ENCODE measurements at regions not wholly inside any gene's neighbourhood (a gene's known extent, or its start where the extent isn't known, plus 50 kb on each side); places are given as distances from the start of the nearest gene placed in this dataset.
"Not testable (repeated sequence)": the region's sequence is repeated elsewhere in the genome, so short reads cannot be mapped to it uniquely, and the experiment has no call there.

- DNase-seq (ENCODE audit: low spot score) = no peak
Observed at GRCh38 chr11:34830648-34831047, 85.5 kb downstream of the APIP start.

DNA sequence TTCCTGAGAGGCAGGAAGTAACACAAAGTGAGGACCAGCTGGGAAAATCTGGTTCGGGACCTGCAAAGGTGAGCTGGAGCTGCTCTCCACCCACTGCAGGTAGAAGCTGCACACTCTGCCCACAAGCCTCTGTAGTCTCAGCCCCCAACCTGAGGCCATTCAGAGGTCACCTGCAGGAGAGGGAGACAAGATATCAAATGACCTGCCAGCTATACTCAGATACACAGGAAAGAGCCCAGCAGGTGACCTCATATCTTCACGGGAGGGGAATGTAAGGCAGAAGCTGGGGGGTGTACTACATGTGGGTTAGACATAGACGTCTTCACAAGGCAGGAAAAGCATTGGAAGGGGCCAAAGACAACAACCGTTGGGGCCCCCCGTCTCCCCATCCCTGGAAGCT lies 86.1 kb downstream of the APIP start:
- no peak for DNase-seq (ENCODE audit: low spot score)

DNA sequence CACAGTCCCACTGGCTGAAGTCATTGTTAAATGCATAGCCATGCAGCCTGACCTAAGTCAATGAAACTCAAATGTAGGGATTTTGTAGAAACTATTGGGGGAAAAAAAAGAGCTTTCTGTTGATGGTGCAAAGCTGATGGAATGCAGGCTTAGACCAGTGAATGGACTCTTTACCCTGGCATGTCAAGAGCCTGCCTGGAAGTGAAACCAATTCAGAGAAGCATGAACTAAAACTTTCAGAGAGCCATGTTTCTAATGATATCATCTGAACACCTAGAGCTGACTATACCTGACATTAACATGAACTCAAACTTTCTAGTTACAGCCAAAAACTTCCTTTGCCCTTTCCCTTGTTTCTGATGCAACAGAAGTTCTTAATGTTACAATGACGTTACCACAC lies 89.0 kb downstream of the APIP start:
- DNase-seq (ENCODE audit: low spot score) = no peak

DNA sequence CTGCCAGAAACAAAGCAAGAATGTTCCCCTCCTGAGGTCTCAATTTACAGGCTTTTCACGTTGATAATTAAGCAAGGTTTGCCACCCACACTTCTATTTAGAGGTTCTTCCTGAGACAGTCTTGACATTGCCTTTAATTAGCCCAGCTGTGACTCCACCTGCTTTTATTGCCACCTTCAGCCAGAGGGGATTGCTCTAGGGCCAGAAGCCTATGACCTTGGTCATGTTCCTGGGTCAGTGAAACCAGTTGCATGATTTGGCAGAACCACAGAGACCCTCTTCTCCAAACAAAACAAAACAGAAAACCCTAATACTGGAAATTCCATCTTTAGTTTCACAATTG lies 89.8 kb downstream of the APIP start:
- no peak for DNase-seq (ENCODE audit: low spot score)

DNA sequence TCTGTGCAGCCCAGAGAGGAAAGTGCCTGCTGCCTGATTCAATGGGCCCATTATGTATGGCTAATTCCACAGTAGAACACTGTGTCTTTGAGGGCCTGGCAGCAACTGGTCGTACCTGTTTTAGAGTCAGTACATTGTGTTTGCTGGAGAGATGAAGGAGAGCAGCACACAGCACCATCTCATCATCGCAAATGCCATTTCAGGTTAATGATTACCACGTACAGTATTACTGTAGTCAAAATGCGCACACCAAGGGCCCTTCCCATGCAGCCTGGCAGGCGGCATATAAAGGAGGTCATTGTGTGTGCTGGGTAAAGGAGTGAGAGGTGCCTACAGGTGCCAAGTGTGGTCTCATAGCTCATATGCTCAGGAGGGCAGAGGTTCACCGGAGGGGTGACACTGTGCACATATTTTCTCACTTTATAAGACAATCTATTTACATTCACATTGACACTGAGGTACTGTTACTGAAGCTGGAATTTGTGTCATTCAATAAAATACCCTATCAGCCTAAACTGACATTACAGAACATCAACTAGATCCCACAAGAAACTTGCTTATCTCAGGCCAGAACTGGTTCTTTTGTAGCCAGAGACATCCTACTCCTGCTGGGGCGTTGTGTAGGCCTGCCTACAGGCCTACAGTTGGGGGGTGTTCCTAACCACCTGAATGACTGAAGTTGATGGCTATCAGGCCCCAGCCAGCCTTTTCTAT lies 90.4 kb downstream of the APIP start:
- peak; percentile 57 for DNase-seq (ENCODE audit: low spot score)

DNA sequence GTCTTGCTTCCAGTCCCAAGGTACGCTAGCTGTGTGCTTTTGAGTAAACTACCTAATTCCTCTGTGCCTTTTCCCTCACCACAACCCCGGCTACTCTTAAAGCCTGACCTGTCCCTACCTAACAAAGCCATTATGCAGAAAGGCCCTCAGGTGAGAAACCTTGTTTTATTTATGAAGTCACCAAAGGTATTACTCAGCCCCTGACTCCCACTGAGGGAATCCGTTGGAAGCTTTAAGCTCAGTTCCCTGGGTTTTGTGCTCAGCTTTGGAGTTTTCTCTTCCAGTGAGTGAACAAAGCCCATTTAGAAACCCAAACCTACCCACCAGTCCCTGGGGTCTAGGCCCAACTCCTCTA lies 90.9 kb downstream of the APIP start:
- DNase-seq (ENCODE audit: low spot score) = no peak

DNA sequence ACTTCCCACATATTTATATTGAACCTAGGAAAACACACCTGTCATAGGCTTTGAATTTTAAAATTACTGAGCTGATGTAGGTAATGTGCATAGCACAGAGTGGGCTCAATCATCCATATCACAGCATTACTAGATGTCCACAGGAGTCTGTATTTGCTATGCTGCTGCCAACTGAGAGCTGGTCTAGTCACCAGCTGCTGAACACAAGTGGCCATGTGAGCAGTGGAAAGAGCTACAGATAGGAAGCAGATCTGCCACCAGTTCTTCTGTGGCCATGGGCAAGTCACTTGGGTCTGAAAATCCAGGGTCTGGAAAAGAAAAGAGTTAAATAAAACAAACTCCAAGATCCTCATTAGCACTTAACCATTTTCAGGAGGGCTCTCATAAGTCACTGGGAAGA lies 91.8 kb downstream of the APIP start:
- DNase-seq (ENCODE audit: low spot score) = no peak

DNA sequence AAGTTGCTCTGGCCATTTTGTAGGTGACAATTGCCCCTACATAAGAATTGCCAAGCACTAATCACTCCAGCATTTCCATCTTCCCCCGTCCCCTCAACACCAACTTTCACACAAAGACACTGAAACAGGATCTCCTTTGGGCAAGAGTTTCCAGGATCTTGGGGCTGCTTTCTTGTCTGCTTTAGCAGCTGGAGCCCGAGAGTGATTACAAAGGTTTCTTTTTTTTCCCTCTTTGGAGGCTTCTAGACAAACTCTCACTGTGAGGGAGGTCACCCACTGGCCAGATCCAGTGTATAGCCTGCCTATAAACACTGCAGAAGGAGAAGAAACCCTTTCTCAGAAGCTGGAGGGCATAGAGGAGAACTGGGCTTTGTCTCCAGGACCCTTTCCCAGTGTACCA lies 92.5 kb downstream of the APIP start:
- peak; percentile 75 for DNase-seq (ENCODE audit: low spot score)

GRCh38 chr11:34823197-34823596 lies 93.0 kb downstream of the APIP start:
- DNase-seq (ENCODE audit: low spot score) = no peak

- DNase-seq (ENCODE audit: low spot score) = no peak
Observed at GRCh38 chr11:34819740-34820482, 96.3 kb downstream of the APIP start.

DNA sequence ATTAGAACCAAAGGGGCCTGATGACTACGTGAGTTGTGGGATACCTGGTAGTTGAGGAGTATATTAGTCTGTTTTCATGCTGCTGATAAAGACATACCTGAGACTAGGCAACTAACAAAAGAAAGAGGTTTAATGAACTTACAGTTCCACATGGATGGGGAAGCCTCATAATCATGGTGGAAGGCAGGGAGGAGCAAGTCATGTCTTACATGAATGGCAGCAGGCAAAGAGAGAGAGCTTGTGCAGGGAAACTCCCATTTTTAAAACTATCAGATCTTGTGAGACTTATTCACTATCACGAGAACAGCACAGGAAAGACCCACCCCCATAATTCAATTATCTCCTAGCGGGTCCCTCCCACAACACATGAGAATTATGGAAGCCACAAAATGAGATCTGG lies 98.4 kb downstream of the APIP start:
- not testable (repeated sequence) for DNase-seq (ENCODE audit: low spot score)

GRCh38 chr11:34816698-34817213 lies 99.4 kb downstream of the APIP start:
- no peak for DNase-seq (ENCODE audit: low spot score)

DNA sequence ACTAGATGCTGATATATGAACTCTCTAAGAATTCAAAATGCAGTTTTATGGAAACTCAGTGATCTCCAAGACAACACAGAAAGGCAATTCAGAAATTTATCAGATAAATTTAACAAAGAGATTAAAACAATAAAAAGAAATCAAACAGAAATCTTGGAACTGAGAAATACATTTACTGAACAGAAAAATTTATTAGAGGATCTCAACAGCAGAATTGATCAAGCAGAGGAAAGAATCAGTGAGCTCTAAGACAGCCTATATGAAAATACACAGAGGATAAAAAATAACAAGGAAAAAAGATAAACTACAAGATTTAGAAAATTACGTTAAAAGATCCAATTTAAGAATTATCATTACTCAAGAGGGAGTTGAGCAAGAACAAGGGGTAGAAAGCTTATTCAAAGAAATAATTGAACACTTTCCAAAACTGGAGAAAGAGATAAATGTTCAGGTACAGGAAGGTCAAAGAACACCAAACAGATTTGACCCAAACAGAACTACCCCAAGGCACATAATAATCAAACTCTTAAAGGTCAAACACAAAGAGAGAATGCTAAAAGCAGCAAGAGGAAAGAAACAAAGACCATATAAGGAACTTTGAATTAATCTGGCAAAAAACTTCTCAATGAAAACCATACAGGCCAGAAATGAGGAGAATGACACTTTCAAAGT lies 103.1 kb downstream of the APIP start:
- no peak for DNase-seq (ENCODE audit: low spot score)

DNA sequence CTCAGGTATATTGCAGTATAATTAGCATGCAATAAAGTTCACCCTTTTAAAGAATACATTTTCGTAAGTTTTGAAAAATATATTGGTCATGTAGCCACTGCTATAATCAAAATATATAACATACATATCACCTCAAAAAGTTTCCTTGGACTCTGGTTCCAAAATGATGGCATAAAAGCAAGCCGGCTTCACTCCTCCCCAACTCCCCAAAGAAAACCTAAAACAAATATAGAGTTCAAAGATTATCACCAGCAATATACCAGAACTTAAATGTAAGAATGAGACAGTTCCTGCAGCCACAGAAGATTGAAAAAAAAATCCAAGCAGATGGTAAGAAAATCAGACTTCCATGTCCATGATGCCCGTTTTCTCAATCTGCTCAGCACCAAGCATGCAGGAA lies 104.3 kb downstream of the APIP start:
- DNase-seq (ENCODE audit: low spot score) = no peak

- no peak for DNase-seq (ENCODE audit: low spot score)
Observed at GRCh38 chr11:34810107-34810562, 106.0 kb downstream of the APIP start.

DNA sequence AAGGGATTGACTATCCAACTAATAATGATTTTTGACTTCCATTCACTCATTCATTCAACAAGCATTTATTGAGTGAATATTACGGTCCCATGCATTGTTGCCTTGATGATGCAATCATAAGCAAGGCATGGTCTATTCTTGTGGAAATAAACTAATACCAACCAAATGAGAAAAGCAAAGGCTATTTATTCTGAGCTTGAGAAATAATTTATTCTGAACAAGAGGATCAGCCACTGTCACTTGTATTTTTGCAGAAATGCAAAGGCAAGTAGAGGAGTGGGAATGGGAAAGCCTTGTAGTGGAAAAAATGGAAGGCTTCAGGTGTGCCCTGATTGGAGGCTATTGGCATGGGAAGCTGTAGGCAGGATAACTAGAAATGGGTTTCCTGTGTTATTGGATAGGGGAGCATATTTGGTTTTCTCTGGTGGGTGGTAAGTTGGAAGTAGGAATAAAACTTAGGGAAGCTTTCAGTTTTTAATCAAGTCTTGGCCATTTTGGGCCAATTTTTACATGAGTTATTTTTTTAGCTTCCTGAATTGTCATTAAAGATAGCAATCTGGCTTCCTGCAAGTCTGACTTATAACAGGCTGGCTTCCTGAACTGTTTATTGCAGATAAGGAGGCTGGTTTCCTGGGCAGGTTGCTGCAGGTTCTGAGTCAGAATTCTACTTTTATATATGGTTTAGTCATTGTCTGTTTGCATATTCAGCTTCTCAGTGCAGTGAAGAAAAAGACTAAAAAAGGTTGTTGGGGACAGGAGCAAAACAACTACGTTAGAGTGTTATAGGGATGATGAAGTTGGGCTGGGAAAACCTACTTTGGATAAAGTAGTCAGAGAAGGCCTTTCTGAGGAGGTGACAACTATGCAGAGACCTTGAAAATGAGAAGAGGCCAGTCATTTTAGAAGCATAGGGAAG lies 106.7 kb downstream of the APIP start:
- DNase-seq (ENCODE audit: low spot score) = no peak

DNA sequence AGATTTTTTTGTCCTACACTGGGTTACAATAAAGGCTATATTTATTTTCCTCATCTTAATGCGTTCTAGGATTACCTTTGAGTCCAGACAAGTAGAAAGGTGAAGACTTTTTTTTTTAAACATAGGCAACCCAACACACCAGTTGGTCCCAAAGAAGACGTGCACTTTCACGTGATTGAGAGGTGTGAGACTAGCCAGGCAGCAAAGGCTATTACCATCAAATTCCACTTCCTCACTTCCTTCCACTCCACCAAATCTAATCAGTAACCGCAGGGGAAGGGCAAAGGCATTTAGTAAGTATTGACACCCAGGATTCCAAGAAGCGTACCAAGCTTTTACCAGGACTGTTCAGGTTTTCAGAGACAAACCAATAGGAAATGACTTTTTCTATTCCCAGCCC lies 109.3 kb downstream of the APIP start:
- DNase-seq (ENCODE audit: low spot score) = no peak

- DNase-seq (ENCODE audit: low spot score) = no peak
Observed at GRCh38 chr11:34805937-34806336, 110.2 kb downstream of the APIP start.

DNA sequence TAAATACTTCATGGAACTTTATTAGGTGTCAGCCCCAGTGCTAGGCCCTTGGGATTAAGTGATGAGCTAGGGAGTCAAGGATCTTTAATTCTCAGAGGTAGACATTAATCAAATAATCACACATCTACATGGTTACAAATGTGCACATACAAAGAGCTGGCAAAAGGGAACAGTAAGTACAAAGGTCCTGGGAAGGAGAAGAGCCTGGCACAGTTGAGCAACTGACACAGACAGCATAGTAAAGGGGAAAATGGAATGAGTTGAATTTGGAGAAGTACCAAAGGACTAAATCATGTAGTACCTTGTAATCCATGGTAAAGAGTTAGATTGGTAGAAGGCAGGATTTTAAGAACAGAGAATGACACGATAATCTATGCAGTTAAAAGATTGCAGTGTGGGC lies 116.3 kb downstream of the APIP start:
- DNase-seq (ENCODE audit: low spot score) = no peak

DNA sequence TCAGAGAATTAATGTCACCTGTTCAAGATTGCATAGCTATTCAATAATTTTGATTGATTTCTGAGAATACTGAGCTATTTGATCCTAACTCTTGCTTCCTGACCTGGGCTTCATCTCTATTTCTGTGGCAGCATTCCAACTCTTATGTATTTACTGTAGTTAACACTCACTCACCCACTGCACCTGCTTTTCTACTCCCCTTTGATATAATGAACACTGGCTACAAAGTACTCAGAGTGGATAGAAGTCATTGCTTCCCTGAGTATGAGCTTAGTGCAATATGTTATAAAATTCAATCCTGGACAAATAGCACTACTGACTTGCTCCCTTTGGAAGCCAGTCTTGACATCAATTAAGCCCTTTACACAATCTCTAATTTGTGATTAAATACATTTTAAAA lies 117.2 kb downstream of the APIP start:
- no peak for DNase-seq (ENCODE audit: low spot score)

- DNase-seq (ENCODE audit: low spot score) = not testable (repeated sequence)
Observed at GRCh38 chr11:34797497-34797896, 118.7 kb downstream of the APIP start.

GRCh38 chr11:34795641-34796040 lies 120.5 kb downstream of the APIP start:
- no peak for DNase-seq (ENCODE audit: low spot score)

Data from COLO829 (cell line).